T-helper 2 cell treated with Interferon-gamma antibody and Interleukin-4, amounts not matched to agents 100 ng/mL and 5 ng/mL, for 36 hours (primary cell): ENCODE measurements at regions not wholly inside any gene's neighbourhood (a gene's known extent, or its start where the extent isn't known, plus 50 kb on each side); places are given as distances from the start of the nearest gene placed in this dataset.

Experiments used
- intact Hi-C: fragments of 100-400 bp; cut with micrococcal nuclease; formaldehyde crosslinking; loops from one replicate; pipeline ENCODE4 v1.15.1; 2023

DNA sequence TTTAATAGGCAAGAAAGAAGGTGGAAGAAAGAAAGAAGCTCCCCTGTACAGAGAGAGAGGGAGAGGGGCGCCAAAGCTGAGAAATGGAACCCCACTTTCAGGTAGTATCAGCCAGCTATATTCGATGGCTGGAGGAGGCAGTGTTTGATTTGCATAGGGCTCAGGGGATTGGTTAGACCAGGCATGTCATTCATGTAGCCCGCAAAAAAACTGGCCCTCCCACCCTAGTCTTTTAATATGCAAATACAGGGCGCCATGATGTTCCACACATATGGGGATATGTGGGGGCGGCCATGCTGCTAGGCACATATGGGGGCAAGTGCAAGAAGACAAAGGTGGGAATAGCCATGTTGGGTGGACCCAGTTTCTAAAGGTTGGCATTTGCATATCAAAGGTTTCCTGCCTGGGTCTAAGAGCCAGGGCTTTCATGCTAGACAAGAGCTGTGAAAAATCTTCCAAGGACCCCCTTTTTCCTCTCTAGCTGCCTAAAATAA is 174.4 kb upstream of the ADRA1B start:
- intact Hi-C loops, result no loop called here

DNA sequence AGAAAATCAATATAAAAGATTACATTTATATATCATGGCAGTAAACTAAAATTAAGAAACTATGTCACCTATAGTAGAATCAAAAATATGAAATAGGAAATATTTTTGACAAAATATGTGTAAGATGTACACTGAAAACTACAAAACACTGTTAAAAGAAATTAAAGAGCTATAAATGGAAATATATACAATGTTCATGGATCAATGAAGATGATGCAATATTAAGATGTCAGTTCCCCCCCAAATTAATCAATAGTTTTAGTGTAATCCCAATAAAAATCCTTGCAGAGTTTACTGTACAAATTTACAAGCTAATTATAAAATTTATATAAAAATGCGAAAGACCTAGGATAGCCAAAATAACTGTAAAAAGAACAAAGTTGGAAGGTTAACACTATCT is 173.0 kb upstream of the ADRA1B start:
- intact Hi-C loops, result no loop called here

DNA sequence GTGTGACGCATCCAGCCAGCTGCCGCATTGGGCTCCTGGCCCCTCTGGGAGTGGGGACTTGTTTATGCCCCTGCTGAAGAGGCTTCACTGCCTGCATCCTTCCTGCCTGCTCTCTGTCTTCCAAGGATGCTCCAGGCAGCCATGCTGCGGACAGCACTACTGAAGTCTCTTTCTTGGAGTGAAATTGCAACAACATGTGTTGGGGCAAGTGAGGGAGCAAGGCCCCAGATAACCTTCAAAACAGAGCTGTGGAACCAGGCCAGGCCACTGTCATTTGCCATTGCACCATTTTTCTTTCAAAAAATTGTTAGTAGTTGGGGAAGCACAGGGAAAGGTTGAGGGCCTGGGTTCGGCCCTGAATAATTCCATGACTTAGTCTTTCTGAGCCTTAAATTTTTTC is 169.6 kb upstream of the ADRA1B start:
- intact Hi-C loops, result no loop called here

DNA sequence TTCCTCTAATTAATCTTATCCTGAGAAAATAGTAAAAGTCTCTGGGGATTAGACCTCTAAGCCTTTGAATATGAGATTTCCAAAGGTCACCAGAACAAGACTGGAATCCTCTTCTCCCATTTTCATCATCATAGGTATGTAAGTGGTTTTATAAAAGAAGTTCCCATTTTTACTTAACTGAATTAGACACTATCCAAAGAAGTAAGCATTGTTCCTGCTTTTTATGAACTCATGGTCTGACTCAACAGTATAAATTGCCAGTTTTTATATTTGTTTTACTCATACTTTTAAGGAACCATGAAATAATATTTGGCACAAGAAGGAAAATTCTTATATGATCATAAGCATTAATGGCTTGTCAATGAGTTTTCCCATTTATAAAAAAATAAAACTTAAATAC is 167.1 kb upstream of the ADRA1B start:
- intact Hi-C loops, result no loop called here

DNA sequence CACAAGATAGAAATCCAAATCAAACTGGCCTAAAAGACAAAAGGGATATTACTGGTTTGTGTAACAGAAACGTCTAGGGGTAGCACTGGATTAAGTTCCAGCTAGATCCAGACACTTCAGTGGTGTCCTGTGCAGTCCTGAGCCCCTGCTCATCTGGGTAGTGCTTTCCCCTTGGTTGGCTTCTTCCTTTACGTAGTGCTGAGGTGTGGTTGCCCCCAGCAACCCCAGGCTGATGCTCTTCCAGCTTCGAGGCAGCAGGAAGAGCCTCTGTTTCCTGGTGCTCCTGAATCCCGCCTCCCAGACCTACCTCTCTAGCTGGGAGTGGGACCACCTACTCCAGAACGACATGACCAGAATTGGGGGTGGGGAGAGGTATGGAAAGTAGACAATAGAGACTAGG is 166.1 kb upstream of the ADRA1B start:
- intact Hi-C loops, result no loop called here

DNA sequence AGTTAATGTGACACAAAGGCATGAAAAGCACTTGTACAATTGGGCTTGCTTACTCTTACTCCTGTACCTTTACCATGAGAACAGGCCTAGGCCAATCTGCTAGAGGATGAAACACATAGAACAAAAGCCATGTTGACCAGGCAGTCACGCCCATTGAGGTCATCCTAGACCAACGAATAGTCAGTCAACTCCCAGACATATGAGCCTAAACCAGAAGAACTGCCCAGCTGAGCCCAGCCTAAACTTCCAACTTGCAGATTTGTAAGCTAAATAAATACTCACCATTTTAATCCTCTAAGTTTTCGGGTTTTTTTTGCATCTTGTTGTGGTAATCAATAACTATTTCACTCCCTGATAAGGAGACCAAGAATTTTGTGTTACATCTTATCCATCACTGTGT is 164.8 kb upstream of the ADRA1B start:
- intact Hi-C loops, result no loop called here

DNA sequence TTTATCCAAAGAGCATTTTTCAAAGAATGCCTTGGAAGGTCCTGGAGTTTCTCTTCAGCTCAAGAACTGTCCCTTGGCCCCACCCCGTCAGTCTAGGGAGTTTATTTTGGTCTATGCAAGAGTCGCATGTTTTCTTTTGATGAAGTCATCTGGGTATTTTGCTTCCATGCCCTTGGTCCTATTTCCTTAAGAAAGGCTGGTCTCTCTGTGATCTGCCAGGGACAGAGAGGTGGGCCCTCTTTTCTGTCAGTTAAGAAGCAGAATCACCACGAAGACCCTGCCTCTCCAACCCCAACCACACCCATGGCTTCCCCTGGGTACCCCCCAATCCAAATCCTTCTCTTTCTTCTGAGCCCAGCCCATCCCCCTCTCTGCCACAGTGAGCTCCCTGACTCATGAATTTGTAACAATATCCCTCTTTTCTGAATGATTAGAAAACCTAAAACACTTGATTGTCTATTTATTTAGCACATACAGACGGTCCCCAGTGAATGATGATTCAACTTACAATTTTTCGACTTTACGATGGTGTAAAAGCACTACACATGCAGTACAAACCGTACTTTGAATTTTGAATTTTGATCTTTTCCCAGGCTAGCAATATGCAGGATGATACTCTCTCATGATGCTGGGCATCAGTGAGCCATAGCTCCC is 163.5 kb upstream of the ADRA1B start:
- intact Hi-C loops, result no loop called here

DNA sequence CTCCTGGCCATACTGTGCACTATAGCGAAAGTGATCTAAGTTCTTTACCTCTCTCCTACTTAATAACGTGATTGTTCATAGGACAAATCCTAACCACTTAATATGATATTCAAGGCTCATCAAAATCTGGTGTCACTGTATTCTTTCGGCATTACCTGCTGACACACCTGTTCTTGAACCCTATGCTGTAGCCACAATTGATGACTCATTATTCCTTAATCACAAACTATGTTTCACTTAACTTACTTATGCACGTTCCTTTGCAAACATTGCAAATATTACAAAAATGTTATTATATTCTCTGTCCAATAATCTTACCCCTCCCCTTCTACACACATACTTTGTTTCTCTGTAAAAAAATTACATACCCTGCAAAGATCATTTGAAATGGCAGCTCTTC is 158.1 kb upstream of the ADRA1B start:
- intact Hi-C loops, result no loop called here

DNA sequence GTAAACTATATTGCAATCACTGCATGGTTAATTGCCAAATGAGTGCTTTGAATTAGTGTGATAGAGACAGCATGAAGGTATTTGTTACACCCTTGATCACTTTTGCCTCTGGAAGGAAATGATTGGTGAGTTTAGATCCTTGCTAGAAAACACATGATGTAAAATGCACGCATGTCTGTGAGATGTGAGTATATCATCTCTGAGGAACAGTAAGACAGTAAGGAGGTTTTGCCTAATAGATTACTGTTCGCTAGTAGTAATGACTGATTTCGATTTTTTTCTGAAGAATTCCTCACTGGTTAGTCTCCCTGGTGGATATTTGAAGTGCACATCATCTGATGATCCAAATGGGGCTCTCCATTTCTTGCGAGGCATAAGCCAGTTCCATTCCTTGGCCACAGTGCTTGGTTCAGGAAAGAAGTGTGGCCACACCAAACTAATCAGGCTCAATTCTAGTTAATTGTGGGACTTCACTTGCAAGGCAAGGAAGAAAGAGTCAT is 156.4 kb upstream of the ADRA1B start:
- intact Hi-C loops, result no loop called here

DNA sequence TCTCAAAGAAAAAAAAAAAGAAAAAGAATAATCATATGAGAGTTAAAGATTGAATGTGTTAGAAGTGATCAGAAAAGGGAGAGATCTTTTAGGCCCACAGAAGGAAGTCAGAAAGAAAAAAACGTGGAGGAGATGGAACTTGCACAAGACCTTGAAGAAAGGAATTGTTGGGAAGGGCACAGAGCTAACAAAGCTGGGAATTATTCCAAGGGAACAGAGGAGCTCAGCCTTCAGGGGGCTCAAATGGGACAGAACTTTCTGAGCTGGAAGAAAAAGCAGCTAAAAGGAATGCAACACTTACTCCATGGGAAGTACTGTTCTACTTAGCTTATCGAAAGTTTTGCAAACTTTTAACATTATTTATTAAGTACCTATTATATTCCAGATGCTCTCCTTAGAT is 153.4 kb upstream of the ADRA1B start:
- intact Hi-C loops, result no loop called here

DNA sequence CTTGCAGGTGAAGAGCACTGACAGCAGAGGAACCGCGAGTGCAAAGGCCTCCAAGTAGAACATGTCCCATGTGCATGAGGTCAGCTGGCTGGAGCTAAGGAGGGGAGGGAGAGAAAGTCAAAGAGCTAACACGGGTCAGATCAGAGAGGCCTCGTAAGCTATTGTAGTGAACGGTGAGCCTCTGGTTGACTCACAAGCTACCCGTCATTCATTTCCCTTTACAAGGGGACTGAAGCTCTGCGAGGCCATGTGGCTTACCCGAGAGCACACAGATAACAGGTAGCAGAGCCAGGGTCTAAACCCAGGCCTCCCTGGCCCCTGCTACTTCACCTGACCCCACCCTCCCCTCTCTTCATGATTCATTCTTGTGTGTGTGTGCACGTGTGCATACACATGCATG is 152.7 kb upstream of the ADRA1B start:
- intact Hi-C loops, result no loop called here

DNA sequence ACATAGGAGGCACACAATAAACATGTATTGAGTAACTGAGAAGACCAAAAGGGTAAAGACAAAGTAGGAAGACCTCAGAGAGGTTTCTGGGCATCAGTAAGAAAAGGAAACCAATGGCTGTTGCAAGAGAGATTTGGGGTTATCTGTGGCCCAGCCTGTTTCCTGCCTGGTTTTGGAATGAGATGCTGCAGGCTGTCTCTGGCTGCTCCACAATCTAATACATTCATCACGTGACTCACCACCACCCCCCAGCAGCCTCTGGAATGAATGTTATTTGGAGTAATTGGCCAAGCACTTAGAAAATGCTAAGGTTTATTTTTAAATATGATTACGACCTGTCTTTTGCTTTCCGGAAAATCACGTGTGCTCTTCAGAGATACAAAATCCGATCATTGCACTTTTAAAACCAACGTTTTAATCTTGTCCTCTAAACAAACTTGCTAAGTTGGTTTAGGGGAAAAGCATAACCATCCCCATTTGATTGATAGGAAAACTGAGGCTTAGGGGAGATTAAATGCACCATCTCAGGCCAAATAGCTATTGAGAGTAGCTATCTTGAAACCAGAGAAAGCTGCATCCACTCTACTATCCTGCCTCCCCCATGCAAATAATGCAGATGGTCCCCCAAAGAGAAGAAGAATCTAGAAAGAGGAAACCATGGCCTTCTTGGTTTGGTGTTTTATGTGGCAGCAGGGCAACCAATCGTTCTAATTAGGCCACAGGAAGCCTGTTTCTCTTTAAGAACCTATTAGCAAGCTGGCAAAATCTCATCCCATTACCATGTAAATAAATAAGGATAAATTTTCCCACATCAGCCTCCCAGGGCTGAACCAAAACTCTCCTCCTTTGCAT is 151.8 kb upstream of the ADRA1B start:
- intact Hi-C loops, result no loop called here

DNA sequence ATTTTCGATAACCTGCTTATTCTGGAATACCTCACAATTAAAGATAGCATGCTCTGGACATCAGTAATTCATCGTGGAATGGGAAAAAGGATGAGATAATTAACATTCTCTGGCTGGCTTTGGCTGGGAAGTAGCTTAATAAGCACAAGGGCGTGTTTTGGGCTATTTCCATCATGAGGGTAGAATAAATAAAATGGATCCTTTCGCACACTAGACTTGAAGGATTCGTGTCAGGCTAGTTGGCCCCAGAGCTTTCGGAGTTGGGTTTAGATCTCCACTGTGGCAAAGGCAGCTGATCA is 151.2 kb upstream of the ADRA1B start:
- intact Hi-C loops, result no loop called here

DNA sequence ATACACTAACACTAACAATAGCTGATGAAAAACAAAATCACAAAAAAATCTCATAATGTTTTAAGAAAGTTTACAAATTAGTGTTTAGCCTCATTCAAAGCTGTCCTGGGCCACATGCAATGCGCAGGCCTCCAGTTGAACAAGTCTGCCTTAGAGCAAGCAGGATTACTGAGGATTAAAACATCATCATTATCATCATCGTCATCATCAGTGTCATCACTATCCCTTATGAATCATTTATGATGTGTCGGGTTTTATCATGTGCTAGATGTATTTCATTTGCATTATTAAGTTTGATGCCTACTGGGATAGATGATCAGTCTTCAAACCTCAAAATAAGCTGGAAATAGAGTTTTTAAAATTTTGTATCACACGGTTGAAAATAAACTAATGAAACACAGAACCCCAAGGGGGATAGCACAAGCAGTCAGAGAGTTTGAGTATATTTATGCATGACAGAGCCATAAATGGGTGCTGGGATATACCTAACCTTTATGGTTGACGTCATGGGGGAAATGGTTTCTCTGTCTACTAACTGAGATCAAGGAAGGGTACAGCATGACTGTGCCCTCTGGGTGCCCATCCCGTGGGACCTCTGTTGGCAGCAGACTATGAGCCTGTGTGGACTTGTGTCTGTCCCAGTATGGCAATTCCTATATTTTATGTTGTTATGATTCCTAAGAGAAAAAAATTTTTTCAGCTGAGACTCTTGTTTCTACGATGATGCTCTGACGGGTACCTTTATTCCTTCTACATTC is 150.3 kb upstream of the ADRA1B start:
- intact Hi-C loops, result no loop called here

DNA sequence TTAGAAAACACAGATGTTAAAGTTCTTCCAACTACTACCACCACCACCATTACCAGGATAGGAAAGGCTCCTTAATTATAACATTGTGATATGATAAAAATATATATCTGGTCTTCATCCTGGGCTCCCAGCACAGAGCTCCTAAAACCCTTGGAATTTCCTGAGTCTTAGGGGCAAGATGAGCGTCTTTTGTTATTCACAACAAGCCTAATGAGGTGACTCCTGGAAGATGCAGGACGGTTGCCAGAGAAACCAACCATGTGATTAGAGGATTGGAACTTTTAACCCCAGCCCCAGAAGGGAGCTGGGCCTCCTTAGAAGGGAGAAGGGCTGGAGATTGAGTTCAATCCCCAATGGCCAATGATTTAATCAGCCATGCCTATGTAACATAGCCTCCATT is 148.0 kb upstream of the ADRA1B start:
- intact Hi-C loops, result no loop called here

DNA sequence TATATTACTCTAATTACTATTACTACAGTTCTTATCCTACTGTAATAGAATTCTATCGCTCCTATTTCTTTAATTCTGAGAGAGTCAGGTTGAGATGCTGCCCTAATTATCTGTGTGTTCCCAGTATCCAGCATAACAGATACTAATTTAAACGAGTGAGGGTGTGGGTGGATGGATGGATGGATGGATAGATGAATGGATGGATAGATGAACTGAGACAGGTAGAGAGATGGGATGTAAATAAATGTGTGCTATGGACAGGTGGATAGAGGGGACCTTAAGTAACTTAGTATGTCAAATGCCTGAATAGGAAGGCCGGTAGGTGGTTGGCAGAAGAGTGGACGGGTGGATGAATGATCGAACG is 143.6 kb upstream of the ADRA1B start:
- intact Hi-C loops, result loop anchor here (1.0 to 10.0 kb wide), 4 partner anchors 237 to 508 kb away; partner anchors contain the start of genes TTC1 and UBLCP1

DNA sequence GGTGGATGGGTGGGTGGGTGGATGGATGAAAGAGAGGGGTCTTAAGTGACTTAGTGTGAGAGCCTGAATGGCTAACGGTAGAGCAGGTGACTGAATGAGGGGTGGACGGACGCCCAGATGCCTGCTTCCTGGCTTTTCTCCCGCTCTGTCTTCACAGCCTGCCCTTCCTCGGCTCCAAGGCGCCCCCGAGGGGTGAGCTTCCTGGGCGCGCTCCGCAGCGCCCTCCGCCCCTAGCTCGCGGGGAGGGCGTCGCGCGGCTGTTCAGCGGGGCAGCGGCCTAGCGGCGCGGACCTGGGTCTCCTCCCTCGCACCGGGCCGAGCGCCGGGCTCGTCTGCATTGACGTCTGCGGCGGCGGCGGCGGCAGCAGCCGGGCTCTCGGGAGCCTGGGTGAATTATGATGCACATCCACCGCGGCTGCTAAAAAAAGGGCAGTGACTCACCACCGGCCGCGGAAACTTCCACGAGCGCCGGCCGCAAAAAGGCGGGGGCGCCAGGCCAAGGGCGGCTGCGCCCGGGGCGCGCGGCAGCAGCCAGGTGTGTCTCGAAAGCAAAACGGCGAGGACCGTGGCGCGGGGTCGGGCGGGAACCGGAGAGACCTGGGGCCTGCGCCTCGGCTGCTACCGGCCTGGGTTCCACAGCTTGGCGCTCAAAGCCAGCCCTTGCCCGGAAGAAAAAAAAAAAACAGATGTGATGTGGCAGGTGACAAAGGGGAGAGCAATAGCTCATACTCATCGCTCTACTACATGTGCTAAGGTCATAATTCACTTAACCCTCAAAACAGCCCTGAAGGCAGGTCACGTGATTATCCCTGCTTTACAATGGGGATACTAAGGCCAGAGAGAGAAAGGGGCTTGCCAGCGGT is 143.0 kb upstream of the ADRA1B start:
- intact Hi-C loops, result loop anchor here (1.0 to 10.0 kb wide), 4 partner anchors 236 to 508 kb away; partner anchors contain the start of genes TTC1 and UBLCP1

DNA sequence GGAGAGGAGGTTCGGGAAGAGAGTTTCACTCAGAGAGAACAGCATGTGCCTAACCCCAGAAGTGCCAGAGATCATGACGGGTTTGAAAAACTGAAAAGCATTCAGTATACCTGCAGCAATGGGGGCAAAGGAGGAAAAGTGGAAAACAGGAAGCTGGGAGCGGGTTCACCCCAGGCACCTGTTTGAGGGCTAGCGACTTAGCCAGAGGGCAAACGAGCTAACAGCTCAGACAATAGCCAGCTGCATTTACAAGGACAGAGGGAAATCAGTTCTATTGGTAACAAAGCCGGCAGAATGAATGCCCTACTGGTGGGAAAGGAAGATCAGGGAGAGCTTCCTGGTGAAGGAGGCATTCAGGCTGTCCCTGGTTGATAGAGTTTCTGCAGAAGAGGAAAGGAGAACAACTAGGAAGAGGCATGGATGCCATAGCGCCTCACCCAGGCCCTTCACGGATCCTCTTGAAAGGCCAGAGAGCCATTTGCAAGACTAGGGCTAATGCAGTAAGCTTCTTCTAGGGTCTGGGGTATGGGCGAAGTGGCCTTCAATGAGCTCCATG is 141.7 kb upstream of the ADRA1B start:
- intact Hi-C loops, result loop anchor here (5.0 to 10.0 kb wide), 2 partner anchors 362 to 510 kb away; partner anchors contain the start of gene UBLCP1

DNA sequence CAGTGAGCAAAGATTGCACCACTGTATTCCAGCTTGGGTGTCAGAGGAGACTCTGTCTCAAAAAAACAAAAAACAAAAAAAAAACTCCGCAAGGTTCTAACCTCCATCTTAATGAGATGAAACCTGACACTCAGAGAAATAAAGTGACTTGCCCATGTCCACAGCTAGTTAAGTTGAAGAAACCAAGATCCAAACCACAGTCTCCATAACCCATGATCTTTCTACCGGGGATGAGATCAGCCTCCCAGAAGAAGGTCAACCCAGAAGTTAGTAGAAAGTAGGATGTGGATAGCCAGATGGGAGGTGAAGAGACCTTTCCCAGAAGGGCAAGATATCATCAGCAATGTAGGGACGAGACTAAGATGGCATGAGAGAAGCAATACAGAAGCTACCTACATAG is 140.4 kb upstream of the ADRA1B start:
- intact Hi-C loops, result loop anchor here (10.0 kb wide), 1 partner anchor 511 kb away; the partner anchor contains the start of gene UBLCP1

DNA sequence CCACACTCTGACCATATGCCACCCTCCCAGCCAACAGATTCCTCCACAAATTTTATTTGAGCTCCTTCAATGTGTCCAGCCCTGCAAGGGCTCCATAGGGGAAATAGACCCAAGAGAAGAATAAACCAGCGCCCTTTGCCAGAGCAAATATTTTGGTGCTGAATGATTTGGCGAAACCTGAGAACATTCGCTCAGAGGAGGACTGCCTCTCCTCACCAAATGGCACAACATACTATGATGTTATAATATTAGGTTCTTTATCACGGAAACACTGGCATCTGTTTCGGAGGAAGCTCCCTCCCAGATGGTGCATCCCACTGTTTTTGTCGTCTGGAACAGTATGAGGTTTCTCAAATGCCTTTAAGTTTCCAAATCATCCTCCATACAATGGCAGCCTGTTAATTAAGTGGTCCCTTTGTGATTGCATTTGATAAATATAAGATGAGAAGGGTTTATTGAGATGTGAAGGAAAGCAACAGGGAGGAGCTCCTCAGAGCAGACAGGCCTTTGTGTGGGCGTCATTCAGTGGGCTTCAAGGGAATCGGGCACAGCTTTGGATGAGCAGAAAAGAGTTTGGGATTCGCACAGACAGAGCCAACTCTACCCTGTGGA is 139.1 kb upstream of the ADRA1B start:
- intact Hi-C loops, result loop anchor here (10.0 kb wide), 1 partner anchor 512 kb away; the partner anchor contains the start of gene UBLCP1
